GM18861 (cell line): ENCODE measurements at regions not wholly inside any gene's neighbourhood (a gene's known extent, or its start where the extent isn't known, plus 50 kb on each side); places are given as distances from the start of the nearest gene placed in this dataset.
"Not testable (repeated sequence)": the region's sequence is repeated elsewhere in the genome, so short reads cannot be mapped to it uniquely, and the experiment has no call there.

Experiments
- ATAC-seq: cut with Tn5 transposase; IDR thresholded peaks from one replicate; pipeline ENCODE4 v1.9.1; 2021; ENCODE audit not compliant: unreplicated experiment

DNA sequence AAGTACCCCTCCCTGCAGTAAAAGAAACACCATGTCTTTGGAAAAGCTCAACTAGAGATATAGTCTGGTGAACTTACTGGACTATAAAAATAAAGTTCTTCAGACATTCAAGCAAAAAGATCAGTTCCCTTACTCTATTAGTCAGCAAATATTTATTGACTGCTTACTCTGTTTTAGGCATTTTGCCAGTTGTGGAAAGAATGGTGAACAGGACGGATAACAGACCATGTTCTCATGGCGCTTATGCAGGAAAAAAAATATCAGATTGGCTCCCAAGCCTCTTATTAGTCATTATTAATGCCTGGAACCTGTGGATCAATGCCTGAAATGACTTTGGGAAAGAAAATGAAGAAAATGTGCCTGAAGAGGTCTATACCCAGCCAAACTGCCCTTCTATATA is 282.2 kb upstream of the EPHA7 start:
- no peak for ATAC-seq

- ATAC-seq: no peak
Measured at GRCh38 chr6:93685494-93685893, 266.1 kb upstream of the EPHA7 start.

- ATAC-seq: no peak
Measured at GRCh38 chr6:93684339-93684738, 265.0 kb upstream of the EPHA7 start.

DNA sequence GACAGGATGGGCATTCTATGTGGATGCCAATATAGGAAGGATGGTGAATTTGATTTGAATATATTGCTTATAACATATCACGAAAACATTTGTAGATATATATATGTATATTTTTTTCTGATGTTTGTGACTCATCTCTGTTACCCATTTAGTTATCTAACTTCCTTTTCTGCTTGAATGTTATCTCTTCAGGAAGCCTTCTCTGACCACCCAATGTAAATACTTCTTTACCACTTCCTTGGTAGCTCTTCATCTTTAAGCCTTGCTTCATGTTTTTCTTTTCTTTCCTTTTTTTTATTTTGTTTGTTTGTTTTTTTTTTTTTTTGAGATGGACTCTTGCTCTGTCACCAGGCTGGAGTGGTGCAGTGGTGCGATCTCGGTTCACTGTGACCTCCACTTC is 260.5 kb upstream of the EPHA7 start:
- ATAC-seq: no peak

- no peak for ATAC-seq
Measured at GRCh38 chr6:93678841-93679454, 259.6 kb upstream of the EPHA7 start.

GRCh38 chr6:93677264-93677965 is 258.1 kb upstream of the EPHA7 start:
- ATAC-seq: no peak

DNA sequence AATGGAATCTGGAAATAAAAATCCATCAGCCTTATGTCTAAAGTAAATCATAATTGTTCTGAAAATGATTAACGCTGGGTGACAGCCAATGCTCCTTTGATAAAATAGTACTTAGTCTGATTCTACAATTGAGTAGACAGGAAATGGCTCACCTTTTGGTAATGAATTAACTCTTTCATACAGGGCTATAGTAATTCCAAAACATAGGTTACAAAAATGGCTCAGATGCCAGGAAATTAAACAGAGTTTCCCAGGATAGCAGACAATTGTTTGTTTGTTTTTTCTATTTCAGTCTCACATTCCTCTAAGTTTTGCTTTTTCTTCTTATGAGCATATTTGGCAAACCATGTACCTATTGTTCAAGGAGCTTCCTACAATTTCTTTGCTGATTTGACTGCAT is 257.2 kb upstream of the EPHA7 start:
- ATAC-seq: no peak

GRCh38 chr6:93675856-93676417 is 256.6 kb upstream of the EPHA7 start:
- ATAC-seq: no peak

DNA sequence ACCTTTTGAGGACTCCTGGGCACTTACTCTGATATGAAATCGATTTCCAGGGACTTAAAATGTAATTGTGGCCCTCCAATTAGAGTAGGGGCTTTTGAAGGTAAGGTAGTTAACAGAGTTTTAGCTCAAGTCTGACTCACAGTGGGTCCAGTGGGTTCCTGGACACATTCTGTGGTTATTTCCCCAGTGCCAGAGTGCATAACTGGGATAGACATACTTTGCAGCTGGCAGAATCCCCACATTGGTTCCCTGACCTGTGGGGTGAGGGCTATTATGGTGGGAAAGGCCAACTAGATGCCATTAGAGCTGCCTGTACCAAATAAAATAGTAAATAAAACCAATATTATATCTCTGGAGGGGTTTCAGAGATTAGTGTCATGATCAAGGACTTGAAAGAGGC is 243.8 kb upstream of the EPHA7 start:
- ATAC-seq: no peak

- ATAC-seq: no peak
Measured at GRCh38 chr6:93654548-93654947, 235.2 kb upstream of the EPHA7 start.

DNA sequence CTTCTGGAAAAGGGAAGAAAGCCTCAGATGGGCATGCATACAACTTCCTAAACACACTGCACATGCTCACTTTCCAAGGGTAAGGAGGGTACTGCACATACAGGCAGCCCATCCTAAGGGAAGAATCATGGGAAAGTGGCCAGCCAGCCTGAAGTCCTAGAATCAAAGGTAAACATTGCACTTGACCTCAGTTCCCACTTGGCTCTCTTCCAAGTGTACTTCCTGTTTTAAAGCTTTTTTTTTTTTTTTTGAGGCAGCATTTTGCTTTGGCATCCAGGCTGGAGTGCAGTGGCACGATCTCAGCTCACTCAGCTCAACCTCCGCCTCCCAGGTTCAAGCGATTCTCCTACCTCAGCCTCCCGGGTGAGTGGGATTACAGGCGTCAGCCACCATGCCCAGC is 225.3 kb upstream of the EPHA7 start:
- no peak for ATAC-seq

DNA sequence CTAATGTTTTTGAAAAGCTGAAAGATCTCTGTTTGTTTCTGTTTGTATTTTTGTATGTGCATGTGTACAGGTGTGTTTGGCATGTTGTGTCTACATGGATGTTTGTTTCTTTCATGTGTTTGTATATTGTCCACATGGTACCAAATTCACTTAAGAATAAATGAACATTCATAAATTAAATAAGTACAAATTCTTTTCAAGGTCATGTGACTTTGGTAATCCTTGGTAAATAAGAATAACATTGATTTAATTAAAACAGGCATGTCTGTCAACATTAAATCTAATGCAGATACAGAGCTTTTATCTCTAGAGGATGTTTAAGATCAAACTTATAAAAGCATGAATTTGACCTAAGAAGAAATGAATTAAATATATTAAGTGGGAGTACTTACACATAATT is 219.8 kb upstream of the EPHA7 start:
- ATAC-seq: no peak

- ATAC-seq: not testable (repeated sequence)
Measured at GRCh38 chr6:93636987-93637664, 217.8 kb upstream of the EPHA7 start.

DNA sequence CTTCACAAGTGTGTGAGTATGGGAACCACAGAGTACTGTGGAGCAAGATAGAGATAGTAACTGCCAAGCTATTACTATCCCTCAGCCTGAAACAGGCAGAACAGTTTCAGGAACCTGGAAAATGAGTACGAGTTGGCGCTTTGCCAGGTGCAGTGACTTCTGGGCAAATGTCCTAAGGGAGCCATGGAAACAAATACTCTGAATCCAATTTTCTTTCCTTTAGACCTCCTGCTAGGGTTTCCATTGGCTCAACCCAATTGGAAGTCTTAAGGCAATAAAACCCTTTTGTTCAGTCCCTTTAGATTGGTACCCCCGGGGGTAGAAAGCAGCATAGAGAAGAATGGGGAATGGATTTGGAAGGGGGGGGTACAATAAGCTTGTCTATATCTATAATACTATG is 205.0 kb upstream of the EPHA7 start:
- ATAC-seq: no peak

- ATAC-seq: no peak
Measured at GRCh38 chr6:93621442-93621841, 202.1 kb upstream of the EPHA7 start.

GRCh38 chr6:93604951-93605350 is 185.6 kb upstream of the EPHA7 start:
- ATAC-seq: no peak

DNA sequence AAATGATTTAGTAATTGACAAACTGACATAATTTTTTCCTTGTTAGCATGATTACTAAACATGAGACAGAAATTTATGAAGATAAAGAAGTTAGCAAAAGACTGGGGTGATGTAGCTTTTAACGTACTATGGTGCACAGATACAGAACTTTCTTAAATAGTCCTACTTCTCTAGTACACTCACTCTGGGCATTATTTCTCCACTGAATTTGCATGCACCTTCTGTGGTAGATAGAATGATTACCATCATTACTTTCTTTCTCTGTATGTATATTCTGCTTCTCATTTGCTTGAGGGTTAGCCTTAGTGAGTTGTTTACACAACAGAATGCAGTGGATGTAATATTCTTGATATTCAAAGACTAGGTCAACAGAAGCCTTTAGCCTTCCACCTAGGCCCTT is 173.1 kb upstream of the EPHA7 start:
- no peak for ATAC-seq

- ATAC-seq: no peak
Measured at GRCh38 chr6:93586306-93586705, 166.9 kb upstream of the EPHA7 start.

DNA sequence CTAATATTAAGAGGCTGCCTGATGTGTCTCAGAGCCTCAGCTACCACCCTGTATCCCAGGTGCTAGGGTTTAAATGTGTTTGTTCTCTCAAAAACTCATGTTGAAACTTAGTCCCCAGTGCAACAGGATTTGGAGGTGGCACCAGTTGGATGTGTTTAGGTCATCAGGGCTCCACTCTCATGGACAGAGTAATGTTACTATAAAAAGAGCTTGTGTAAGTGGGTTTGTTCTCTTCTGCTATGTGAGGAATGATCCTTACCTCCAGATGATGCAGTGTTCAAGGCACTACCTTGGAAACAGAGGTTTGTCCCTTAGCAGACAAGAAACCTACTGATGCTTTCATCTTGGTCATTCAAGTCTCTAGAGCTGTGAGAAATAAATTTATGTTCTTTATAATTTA is 164.9 kb upstream of the EPHA7 start:
- no peak for ATAC-seq

GRCh38 chr6:93581371-93581770 is 162.0 kb upstream of the EPHA7 start:
- no peak for ATAC-seq

DNA sequence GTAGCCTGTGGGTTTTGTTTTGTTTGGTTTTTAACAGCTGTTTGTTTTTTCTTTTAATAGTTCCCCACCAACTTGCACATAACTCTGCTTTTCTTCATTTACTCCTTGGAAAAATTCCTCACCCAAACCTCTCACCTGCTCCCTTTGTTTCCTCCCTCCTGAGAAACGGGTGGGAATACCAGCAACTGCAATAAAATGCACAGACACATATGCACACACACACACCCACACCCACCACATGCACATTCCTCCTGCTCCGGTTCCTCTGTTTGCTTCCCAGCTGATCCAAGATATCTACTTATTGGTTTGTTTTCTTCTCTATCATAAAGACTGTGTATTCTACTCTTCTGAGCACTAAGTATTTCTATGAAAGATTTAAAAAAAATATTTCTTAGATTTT is 161.1 kb upstream of the EPHA7 start:
- ATAC-seq: no peak
